Stimulated activated CD8-positive, alpha-beta memory T cell treated with anti-CD3 and anti-CD28 coated beads, Interleukin-15, amount 100 ng/mL, for 24 hours (primary cell): ENCODE measurements at regions not wholly inside any gene's neighbourhood (a gene's known extent, or its start where the extent isn't known, plus 50 kb on each side); places are given as distances from the start of the nearest gene placed in this dataset.

Experiments
- DNase-seq: peaks from one replicate; pipeline ENCODE4 v3.0.0-alpha.2; 2020; ENCODE audit warnings: low read depth

- no peak for DNase-seq
Observed at GRCh38 chr5:159536646-159537045, 206.4 kb upstream of the IL12B start.

GRCh38 chr5:159539678-159540077 lies 209.4 kb upstream of the IL12B start:
- no peak for DNase-seq

- no peak for DNase-seq
Observed at GRCh38 chr5:159543326-159543725, 213.0 kb upstream of the IL12B start.

GRCh38 chr5:159545156-159545555 lies 214.9 kb upstream of the IL12B start:
- no peak for DNase-seq

- DNase-seq = no peak
Observed at GRCh38 chr5:159547466-159548195, 217.3 kb upstream of the IL12B start.

- DNase-seq = no peak
Observed at GRCh38 chr5:159548517-159548916, 218.2 kb upstream of the IL12B start.

GRCh38 chr5:159549046-159549445 lies 218.8 kb upstream of the IL12B start:
- DNase-seq = no peak

- DNase-seq = no peak
Observed at GRCh38 chr5:159550951-159551350, 220.7 kb upstream of the IL12B start.

- no peak for DNase-seq
Observed at GRCh38 chr5:159552751-159553150, 222.5 kb upstream of the IL12B start.

- no peak for DNase-seq
Observed at GRCh38 chr5:159553792-159554191, 223.5 kb upstream of the IL12B start.

- no peak for DNase-seq
Observed at GRCh38 chr5:159555084-159555483, 224.8 kb upstream of the IL12B start.

- no peak for DNase-seq
Observed at GRCh38 chr5:159559337-159559736, 229.1 kb upstream of the IL12B start.

GRCh38 chr5:159560088-159560487 lies 229.8 kb upstream of the IL12B start:
- no peak for DNase-seq

GRCh38 chr5:159564031-159564430 lies 233.7 kb upstream of the IL12B start:
- no peak for DNase-seq

GRCh38 chr5:159566832-159567231 lies 236.5 kb upstream of the IL12B start:
- DNase-seq = no peak

GRCh38 chr5:159567461-159567860 lies 237.2 kb upstream of the IL12B start:
- DNase-seq = no peak

GRCh38 chr5:159571501-159572244 lies 241.4 kb upstream of the IL12B start:
- DNase-seq = no peak

GRCh38 chr5:159576902-159577301 lies 246.6 kb upstream of the IL12B start:
- DNase-seq = no peak

GRCh38 chr5:159581502-159582249 lies 251.4 kb upstream of the IL12B start:
- no peak for DNase-seq

- DNase-seq = no peak
Observed at GRCh38 chr5:159582756-159583541, 252.7 kb upstream of the IL12B start.

- no peak for DNase-seq
Observed at GRCh38 chr5:159586921-159587320, 256.6 kb upstream of the IL12B start.

- no peak for DNase-seq
Observed at GRCh38 chr5:159588941-159589340, 258.7 kb upstream of the IL12B start.
